Daoy (cell line): ENCODE measurements at regions not wholly inside any gene's neighbourhood (a gene's known extent, or its start where the extent isn't known, plus 50 kb on each side); places are given as distances from the start of the nearest gene placed in this dataset.
"Not testable (repeated sequence)": the region's sequence is repeated elsewhere in the genome, so short reads cannot be mapped to it uniquely, and the experiment has no call there.

Experiments used
- DNase-seq: peaks from one replicate; pipeline ENCODE4 v3.0.0-alpha.2; 2015; ENCODE audit warnings: low read depth

DNA sequence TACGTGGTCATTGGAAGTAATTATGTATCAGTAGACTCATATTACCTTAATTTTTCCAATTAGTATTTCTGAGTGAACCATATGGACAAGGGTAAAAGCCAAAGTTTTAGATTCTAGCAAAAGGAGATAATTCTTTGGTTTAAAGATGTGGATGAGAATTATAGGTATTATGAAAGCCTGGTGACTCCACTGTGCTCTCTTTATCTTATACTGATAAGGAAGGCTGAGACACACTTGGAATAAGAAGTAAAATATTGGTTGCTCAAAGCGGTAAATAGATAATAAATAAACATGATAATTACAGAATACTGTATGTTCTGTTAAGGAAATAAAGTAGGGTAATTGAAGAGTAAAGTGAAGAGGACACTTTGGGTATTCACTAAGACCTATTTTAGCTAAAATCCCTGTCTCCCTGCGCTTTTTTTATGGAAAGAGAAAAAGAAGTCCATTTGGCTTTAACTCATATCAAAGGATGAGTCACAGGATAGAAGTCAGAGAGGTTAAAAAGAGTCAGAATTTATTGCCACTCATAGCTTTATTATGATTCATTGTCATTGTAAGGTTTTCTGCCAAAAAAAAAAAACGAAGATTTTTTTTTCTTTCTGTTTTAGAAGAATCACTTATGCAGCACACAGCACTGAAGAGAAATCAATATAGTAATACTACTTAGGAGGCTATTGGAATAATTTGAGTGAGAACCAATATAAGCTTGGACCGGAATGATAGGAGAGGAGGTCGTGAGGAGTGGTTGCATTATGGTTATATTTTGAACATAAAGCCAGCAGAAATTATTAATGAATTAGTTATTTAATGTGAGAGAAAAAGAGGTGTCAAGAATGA is 2463.1 kb downstream of the ARAP2 start:
- peak; percentile 1 for DNase-seq

GRCh38 chr4:33785843-33786242 is 2458.5 kb downstream of the ARAP2 start:
- DNase-seq, result no peak

DNA sequence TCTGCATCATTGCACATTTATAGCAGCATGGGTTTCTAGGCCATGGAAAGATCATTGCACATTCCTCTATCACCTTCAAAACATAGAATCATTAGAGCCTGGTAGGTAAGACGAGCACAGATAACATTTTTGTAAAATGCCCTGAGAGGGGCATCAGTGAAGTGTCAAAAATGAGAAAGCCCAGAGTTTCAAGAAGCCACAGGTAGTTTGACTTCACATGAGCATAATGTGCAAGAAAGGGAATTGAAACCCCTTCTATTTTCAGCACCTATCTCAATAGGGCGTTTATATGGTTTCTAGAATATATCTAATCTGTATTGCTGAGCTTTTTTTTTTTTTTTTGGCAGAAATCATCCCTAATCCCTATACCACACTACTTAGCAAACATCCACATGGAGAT is 2441.7 kb downstream of the ARAP2 start:
- no peak for DNase-seq

DNA sequence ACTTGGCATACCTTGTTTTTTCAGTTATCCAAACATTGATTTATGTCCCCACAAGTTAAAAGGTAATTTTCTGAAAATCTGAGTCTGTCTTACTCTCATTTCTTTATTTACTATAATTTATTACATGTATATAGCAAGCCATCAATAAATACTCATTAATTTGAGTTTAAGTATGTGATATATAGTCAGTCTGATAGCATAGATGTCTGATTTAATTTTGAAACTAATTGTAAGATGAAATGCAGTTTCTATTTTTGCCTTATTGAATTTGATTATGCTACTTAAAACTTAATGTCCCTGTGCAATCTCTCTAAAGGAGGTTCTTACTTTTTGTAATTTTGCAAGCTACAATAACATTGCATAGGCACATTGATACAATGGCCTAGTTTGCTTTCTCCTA is 2418.6 kb downstream of the ARAP2 start:
- DNase-seq, result no peak

- DNase-seq, result peak; percentile 2
Observed at GRCh38 chr4:33829356-33829755, 2415.0 kb downstream of the ARAP2 start.

GRCh38 chr4:33831442-33832066 is 2412.8 kb downstream of the ARAP2 start:
- peak; percentile 3 for DNase-seq

- peak; percentile 13 for DNase-seq
Observed at GRCh38 chr4:33835764-33836163, 2408.6 kb downstream of the ARAP2 start.

GRCh38 chr4:33837043-33837838 is 2407.1 kb downstream of the ARAP2 start:
- DNase-seq, result peak; percentile 40

DNA sequence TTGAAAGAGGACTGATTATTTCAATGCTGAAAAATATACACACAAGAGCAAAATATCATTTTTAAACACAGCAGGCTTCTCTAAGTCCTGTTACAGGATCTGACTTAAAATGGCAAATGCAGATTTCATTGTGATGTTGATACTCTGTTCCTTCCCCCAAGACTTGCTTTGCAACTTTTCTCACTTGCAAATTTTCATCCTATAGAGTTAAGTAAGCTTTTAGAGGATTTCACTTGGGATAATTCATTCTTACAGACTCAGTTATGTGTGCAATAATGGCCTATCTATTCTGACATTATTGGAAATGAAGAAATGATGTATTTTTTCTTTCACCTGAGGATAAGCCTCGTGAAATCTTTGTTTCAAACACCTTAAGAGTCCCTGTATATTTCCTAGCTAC is 2403.2 kb downstream of the ARAP2 start:
- DNase-seq, result no peak

GRCh38 chr4:33850371-33850902 is 2393.9 kb downstream of the ARAP2 start:
- DNase-seq, result no peak

DNA sequence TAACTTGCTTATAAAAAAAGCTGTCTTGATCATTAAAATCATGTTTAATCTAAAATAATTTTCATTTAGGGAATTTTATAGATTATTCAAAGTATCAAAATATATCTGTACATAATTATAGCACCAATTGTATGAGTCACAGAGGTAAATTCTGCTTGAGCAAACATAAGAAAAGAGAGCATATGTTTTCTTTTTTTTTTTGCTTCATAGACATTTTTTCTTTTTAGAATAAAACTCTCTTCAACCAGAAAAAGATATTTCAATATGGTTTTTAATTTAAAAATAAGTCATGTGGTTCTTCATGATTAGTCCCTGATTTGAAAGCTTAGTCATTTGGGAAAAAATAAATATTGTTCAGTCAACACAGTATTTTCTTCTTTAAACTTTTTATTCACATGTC is 2390.6 kb downstream of the ARAP2 start:
- DNase-seq, result not testable (repeated sequence)

GRCh38 chr4:33864290-33864859 is 2379.9 kb downstream of the ARAP2 start:
- DNase-seq, result no peak

- no peak for DNase-seq
Observed at GRCh38 chr4:33873791-33874190, 2370.5 kb downstream of the ARAP2 start.

- no peak for DNase-seq
Observed at GRCh38 chr4:33878710-33879109, 2365.6 kb downstream of the ARAP2 start.

DNA sequence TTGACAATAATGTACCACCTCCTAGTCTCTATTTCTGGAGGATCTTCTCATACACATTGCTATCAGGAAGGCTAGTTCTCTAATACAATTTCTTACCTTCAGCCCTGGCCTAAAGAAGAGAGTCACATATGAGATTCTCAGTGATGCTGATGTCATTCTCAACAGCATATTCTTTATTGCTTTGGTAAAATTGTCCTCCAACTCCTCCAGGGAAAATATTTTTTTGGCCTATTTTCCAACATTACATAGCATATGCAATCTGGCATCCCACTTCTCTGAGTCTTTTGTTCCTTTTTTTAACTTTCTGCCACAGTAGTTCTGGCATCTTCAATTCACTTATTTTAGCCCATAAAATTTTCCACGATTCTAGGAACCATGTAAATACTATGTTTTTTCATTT is 2363.1 kb downstream of the ARAP2 start:
- no peak for DNase-seq

DNA sequence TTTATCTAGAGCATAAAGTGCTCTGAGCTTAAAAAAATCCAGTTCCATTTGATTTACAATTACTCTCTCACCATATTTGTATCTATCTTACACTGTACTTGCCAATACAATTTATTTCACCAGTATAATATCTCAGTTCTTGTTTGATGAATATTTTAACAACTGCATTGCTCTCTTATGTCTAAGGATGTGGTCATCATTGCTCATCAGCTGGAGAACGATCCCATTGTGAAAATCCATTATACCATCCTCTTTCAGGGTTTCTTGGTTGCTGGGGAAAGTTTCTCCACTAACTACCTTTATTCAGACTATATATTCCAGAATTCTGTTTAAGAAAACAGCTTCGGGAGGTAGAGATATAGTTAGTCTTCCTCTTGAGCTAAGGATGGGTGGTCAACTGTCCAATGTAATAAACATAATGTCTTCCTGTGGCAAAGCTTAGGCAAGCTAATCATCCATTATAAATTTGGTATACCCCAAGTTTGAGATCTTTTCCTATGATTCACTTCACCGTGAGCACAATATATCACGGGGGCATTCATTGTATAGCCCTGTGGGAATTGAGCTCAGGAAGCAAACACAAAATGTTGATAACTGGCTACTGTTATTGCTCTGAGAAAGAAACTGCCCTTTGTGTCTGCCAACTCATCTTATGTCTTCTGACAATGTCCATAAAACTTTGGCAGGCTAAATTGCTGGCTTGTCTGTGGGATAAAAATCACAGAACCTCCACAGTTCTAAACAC is 2361.9 kb downstream of the ARAP2 start:
- DNase-seq, result peak; percentile 11

- no peak for DNase-seq
Observed at GRCh38 chr4:33883111-33883510, 2361.2 kb downstream of the ARAP2 start.

GRCh38 chr4:33886356-33886755 is 2358.0 kb downstream of the ARAP2 start:
- no peak for DNase-seq

- no peak for DNase-seq
Observed at GRCh38 chr4:33890841-33891240, 2353.5 kb downstream of the ARAP2 start.

GRCh38 chr4:33911959-33912358 is 2332.4 kb downstream of the ARAP2 start:
- DNase-seq, result no peak

- no peak for DNase-seq
Observed at GRCh38 chr4:33914386-33914785, 2329.9 kb downstream of the ARAP2 start.
